ENCODE measurements at regions not wholly inside any gene's neighbourhood (a gene's known extent, or its start where the extent isn't known, plus 50 kb on each side); places are given as distances from the start of the nearest gene placed in this dataset.

DNA sequence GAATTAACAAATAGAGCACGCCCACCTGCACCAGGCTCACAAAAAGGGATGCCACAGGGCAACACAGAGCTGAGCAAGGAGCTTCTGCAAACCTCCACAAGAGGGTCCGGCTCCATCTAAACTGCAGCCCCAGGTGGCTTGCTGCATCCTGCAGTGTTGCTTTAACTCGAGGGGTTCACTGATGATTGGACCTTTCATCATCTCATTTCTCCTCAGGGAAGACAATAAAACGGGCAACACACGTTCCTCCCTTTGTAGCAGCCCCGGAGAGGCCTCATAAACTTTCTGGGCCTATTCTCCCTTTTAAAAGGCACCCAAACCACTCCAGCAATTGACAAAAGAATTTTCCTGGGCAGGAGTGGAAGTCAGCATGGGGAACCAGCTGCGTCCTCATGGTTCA lies 161.5 kb upstream of the CDH4 start:
- DNase-seq, result no peak

DNA sequence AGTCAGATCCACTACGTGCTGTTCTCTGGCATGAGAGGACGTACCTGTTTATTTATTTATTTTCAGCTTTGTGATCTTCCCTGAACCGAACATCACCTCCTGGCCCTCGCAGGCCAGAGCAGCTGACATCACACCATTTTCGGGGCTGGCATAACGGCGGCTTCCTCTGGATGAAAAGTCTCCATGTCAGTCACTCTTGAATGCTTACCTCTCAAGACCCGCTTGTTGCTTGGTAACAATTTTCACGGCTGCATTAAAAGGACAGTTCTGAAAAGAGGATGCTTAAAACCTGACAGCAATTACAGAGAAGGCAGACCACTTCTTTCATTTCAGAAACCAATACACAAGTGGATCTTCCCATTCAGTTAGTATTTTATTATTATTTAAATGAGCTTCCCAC lies 159.8 kb upstream of the CDH4 start:
- peaks cover 0 to 3% (median 0%) of the 10 kb centered on the region in 3 donors for H3K27me3 ChIP-seq
- DNase-seq, result no peak
- intact Hi-C loops (cut with DNase I; ENCODE audit: low total_unique reads), result no loop called here
- no peaks in the 10 kb centered on the region for H3K4me1 ChIP-seq
- no peak overlapping the region for H3K4me3 ChIP-seq
- H3K27ac ChIP-seq, result no peak overlapping the region
- 81 to 91% (median 86%) methylated on average over 9 of the region's 9 CpGs for whole genome bisulfite sequencing, 5 donors
- TF ChIP-seq POLR2AphosphoS5 (IDR thresholded peaks at IDR 0.05) (no peak), POLR2A (IDR thresholded peaks at IDR 0.05) (no peak), EP300 (IDR thresholded peaks at IDR 0.05) (no peak)
- TF ChIP-seq, protein P1, sequence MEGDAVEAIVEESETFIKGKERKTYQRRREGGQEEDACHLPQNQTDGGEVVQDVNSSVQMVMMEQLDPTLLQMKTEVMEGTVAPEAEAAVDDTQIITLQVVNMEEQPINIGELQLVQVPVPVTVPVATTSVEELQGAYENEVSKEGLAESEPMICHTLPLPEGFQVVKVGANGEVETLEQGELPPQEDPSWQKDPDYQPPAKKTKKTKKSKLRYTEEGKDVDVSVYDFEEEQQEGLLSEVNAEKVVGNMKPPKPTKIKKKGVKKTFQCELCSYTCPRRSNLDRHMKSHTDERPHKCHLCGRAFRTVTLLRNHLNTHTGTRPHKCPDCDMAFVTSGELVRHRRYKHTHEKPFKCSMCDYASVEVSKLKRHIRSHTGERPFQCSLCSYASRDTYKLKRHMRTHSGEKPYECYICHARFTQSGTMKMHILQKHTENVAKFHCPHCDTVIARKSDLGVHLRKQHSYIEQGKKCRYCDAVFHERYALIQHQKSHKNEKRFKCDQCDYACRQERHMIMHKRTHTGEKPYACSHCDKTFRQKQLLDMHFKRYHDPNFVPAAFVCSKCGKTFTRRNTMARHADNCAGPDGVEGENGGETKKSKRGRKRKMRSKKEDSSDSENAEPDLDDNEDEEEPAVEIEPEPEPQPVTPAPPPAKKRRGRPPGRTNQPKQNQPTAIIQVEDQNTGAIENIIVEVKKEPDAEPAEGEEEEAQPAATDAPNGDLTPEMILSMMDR (IDR thresholded peaks at IDR 0.05), result no peak
- H3K9me3 ChIP-seq, result peaks cover 0 to 33% (median 31%) of the 10 kb centered on the region in 4 donors
- H3K36me3 ChIP-seq, result no peaks in the 10 kb centered on the region

More for the DNA sequence above, 161.5 kb upstream of the CDH4 start:
- Histone ChIP-seq H3K4me3 (no peak overlapping the region), H3K27me3 (peaks cover 0 to 3% (median 0%) of the 10 kb centered on the region in 3 donors), H3K36me3 (no peaks in the 10 kb centered on the region), H3K9me3 (peaks cover 0 to 22% (median 17%) of the 10 kb centered on the region in 4 donors), H3K4me1 (no peaks in the 10 kb centered on the region), H3K27ac (no peak overlapping the region)
- WGBS, 5 donors, result 42 to 55% (median 51%) methylated on average over 7 of the region's 7 CpGs
- intact Hi-C loops (cut with DNase I; ENCODE audit: low total_unique reads), result no loop called here
- TF ChIP-seq, protein P1 (IDR thresholded peaks at IDR 0.05), result no peak
- no peak for TF ChIP-seq POLR2A (IDR thresholded peaks at IDR 0.05)
- TF ChIP-seq EP300 (IDR thresholded peaks at IDR 0.05), result no peak
- no peak for TF ChIP-seq POLR2AphosphoS5 (IDR thresholded peaks at IDR 0.05)

GRCh38 chr20:61094581-61094980 lies 157.5 kb upstream of the CDH4 start:
- peaks cover 0 to 33% (median 32%) of the 10 kb centered on the region in 4 donors for H3K9me3 ChIP-seq
- H3K4me1 ChIP-seq, result no peaks in the 10 kb centered on the region
- intact Hi-C loops (cut with DNase I; ENCODE audit: low total_unique reads), result no loop called here
- no peak for DNase-seq
- no peaks in the 10 kb centered on the region for H3K36me3 ChIP-seq
- no peak overlapping the region for H3K4me3 ChIP-seq
- peaks cover 0 to 11% (median 0%) of the 10 kb centered on the region in 3 donors for H3K27me3 ChIP-seq
- WGBS, 5 donors, result 56 to 73% (median 69%) methylated on average over 1 of the region's 1 CpG
- H3K27ac ChIP-seq, result no peak overlapping the region
- TF ChIP-seq EP300 (IDR thresholded peaks at IDR 0.05) (no peak), POLR2A (IDR thresholded peaks at IDR 0.05) (no peak), POLR2AphosphoS5 (IDR thresholded peaks at IDR 0.05) (no peak)
- TF ChIP-seq, protein P1 (IDR thresholded peaks at IDR 0.05), result no peak

GRCh38 chr20:61096463-61096862 lies 155.6 kb upstream of the CDH4 start:
- intact Hi-C loops (cut with DNase I; ENCODE audit: low total_unique reads), result no loop called here
- H3K36me3 ChIP-seq, result no peaks in the 10 kb centered on the region
- H3K27me3 ChIP-seq, result peaks cover 0 to 13% (median 0%) of the 10 kb centered on the region in 3 donors
- TF ChIP-seq EP300 (IDR thresholded peaks at IDR 0.05) (no peak), POLR2AphosphoS5 (IDR thresholded peaks at IDR 0.05) (no peak), POLR2A (IDR thresholded peaks at IDR 0.05) (no peak)
- TF ChIP-seq, protein P1 (IDR thresholded peaks at IDR 0.05), result no peak
- no peak overlapping the region for H3K27ac ChIP-seq
- no peak for DNase-seq
- H3K9me3 ChIP-seq, result peaks cover 0 to 33% (median 32%) of the 10 kb centered on the region in 4 donors
- H3K4me3 ChIP-seq, result no peak overlapping the region
- WGBS, 5 donors, result 91 to 97% (median 94%) methylated on average over 2 of the region's 2 CpGs
- H3K4me1 ChIP-seq, result no peaks in the 10 kb centered on the region

All from stomach (tissue), 8 donors.